Stomach (tissue), 4 donors: ENCODE measurements at regions not wholly inside any gene's neighbourhood (a gene's known extent, or its start where the extent isn't known, plus 50 kb on each side); places are given as distances from the start of the nearest gene placed in this dataset.

ENCODE experiments used
- CTCF ChIP-seq, 7 experiments: fragments of 450-650 bp in 4 of 7; fragments of 200-600 bp in 3 of 7; sonication (generic) in 3 of 7; IDR thresholded peaks; one replicate each; pipeline ENCODE4 v1.5.1; 2016 to 2019; ENCODE audit warnings: antibody characterized with exemption in 7 of 7, control low read depth in 2 of 7, mild to moderate bottlenecking in 1 of 7
- POLR2A ChIP-seq, 4 donors: fragments of 450-650 bp; IDR thresholded peaks; one replicate each; pipeline ENCODE4 v1.6.1; 2016; ENCODE audit warnings: antibody characterized with exemption in 4 of 4, control low read depth in 2 of 4, mild to moderate bottlenecking in 1 of 4, moderate library complexity in 1 of 4
- POLR2AphosphoS5 ChIP-seq, 3 donors: sonication (generic); formaldehyde crosslinking; IDR thresholded peaks; one replicate each; pipeline ENCODE4 v1.6.1; 2016; ENCODE audit warnings: antibody characterized with exemption in 3 of 3

- TF ChIP-seq CTCF (IDR thresholded peaks at IDR 0.05) (no peak), POLR2A (IDR thresholded peaks at IDR 0.05) (no peak), POLR2AphosphoS5 (IDR thresholded peaks at IDR 0.05) (no peak)
Observed at GRCh38 chrX:23100826-23101225, 101.1 kb downstream of the DDX53 start.
